T47D (cell line): ENCODE measurements at regions not wholly inside any gene's neighbourhood (a gene's known extent, or its start where the extent isn't known, plus 50 kb on each side); places are given as distances from the start of the nearest gene placed in this dataset.
A peak's percentile ranks its signal among the peaks of the same experiment; 100 is the strongest.
"Not testable (repeated sequence)": the region's sequence is repeated elsewhere in the genome, so short reads cannot be mapped to it uniquely, and the experiment has no call there.

Experiments
- DNase-seq, 2 experiments: peaks; one replicate each; pipeline versions ENCODE4 v3.0.0 to v3.0.0-alpha.2; 2011 to 2012; ENCODE audit warnings: low read depth in 1 of 2, low spot score in 1 of 2
- JUND ChIP-seq: IDR thresholded peaks from 2 replicates; pipeline ENCODE4 v1.6.1; 2012; ENCODE audit warnings: low read depth
- in situ Hi-C: cut with HindIII; loops from 2 replicates; pipeline ENCODE4 v1.10.0; 2016; ENCODE audit warnings: low sequenced_read_pairs, low pct_unique_long_range_greater_than_20kb

GRCh38 chr2:173491418-173491817 lies 136.7 kb downstream of the CDCA7 start:
- DNase-seq, result no peak
- no peak for TF ChIP-seq JUND
- in situ Hi-C loops, result no loop called here

GRCh38 chr2:173493874-173494273 lies 139.2 kb downstream of the CDCA7 start:
- in situ Hi-C loops, result no loop called here
- TF ChIP-seq JUND, result no peak
- DNase-seq, result no peak

- in situ Hi-C loops, result no loop called here
- no peak for TF ChIP-seq JUND
- no peak for DNase-seq
These were observed 142.1 kb downstream of the CDCA7 start for GRCh38 chr2:173496746-173497145.

- TF ChIP-seq JUND, result no peak
- in situ Hi-C loops, result no loop called here
- DNase-seq, result no peak
These were observed 146.3 kb downstream of the CDCA7 start for GRCh38 chr2:173500953-173501352.

- no peak for DNase-seq
- in situ Hi-C loops, result no loop called here
- no peak for TF ChIP-seq JUND
These were observed 147.6 kb downstream of the CDCA7 start for GRCh38 chr2:173502296-173502695.

- in situ Hi-C loops, result no loop called here
- peak in 1 of 2 experiments; percentile 4 for DNase-seq
- no peak for TF ChIP-seq JUND
These were observed 156.7 kb downstream of the CDCA7 start for GRCh38 chr2:173511357-173511756.

- in situ Hi-C loops, result no loop called here
- no peak for TF ChIP-seq JUND
- DNase-seq, result peak in 1 of 2 experiments; percentile 4
These were observed 157.3 kb downstream of the CDCA7 start for GRCh38 chr2:173511942-173512341.

GRCh38 chr2:173513107-173513727 lies 158.5 kb downstream of the CDCA7 start:
- DNase-seq, result no peak
- in situ Hi-C loops, result no loop called here
- no peak for TF ChIP-seq JUND

- no peak for DNase-seq
- in situ Hi-C loops, result no loop called here
- TF ChIP-seq JUND, result no peak
These were observed 166.2 kb downstream of the CDCA7 start for GRCh38 chr2:173520918-173521317.

GRCh38 chr2:173521450-173522192 lies 166.9 kb downstream of the CDCA7 start:
- in situ Hi-C loops, result no loop called here
- no peak for TF ChIP-seq JUND
- peak in 1 of 2 experiments; percentile 5 for DNase-seq

GRCh38 chr2:173523497-173523896 lies 168.8 kb downstream of the CDCA7 start:
- DNase-seq, result no peak
- in situ Hi-C loops, result no loop called here
- TF ChIP-seq JUND, result no peak

- DNase-seq, result no peak
- no peak for TF ChIP-seq JUND
- in situ Hi-C loops, result no loop called here
These were observed 169.7 kb downstream of the CDCA7 start for GRCh38 chr2:173524256-173524955.

GRCh38 chr2:173532732-173533531 lies 178.3 kb downstream of the CDCA7 start:
- in situ Hi-C loops, DNase-seq: not testable (repeated sequence)
